Small intestine (tissue), 7 donors: ENCODE measurements at regions not wholly inside any gene's neighbourhood (a gene's known extent, or its start where the extent isn't known, plus 50 kb on each side); places are given as distances from the start of the nearest gene placed in this dataset.

Experiments used
- DNase-seq, 2 donors: peaks; one replicate each; pipeline versions ENCODE4 v3.0.0 to v3.0.0-alpha.2; 2013
- FAIRE-seq: peaks from 2 replicates; lab custom pipeline; 2012; peaks lifted over from hg19 to GRCh38; lab: Jason Lieb, UNC
- H3K27ac ChIP-seq, 3 donors: one replicate each; pipeline ENCODE4 v1.5.1; 2013; ENCODE audit warnings: low read length in 2 of 3, mild to moderate bottlenecking in 2 of 3, control low read depth in 1 of 3, inconsistent platforms in 1 of 3, low read depth in 1 of 3, moderate library complexity in 1 of 3
- H3K27me3 ChIP-seq, 3 donors: one replicate each; pipeline ENCODE4 v1.6.1; 2013; ENCODE audit warnings: low read length in 3 of 3, inconsistent platforms in 1 of 3; ENCODE audit not compliant: control insufficient read depth in 3 of 3, insufficient read depth in 3 of 3
- H3K36me3 ChIP-seq, 3 donors: one replicate each; pipeline ENCODE4 v1.6.1; 2013; ENCODE audit warnings: low read length in 3 of 3, inconsistent platforms in 1 of 3, low read depth in 1 of 3, mild to moderate bottlenecking in 1 of 3, moderate library complexity in 1 of 3; ENCODE audit not compliant: control insufficient read depth in 3 of 3, insufficient read depth in 2 of 3
- H3K4me1 ChIP-seq, 3 donors: one replicate each; pipeline ENCODE4 v1.6.1; 2013; ENCODE audit warnings: low read length in 2 of 3, inconsistent platforms in 1 of 3, low read depth in 1 of 3, mild to moderate bottlenecking in 1 of 3, moderate library complexity in 1 of 3; ENCODE audit not compliant: control insufficient read depth in 3 of 3, insufficient read depth in 2 of 3
- H3K4me3 ChIP-seq, 3 donors: one replicate each; pipeline ENCODE4 v1.5.1; 2013; ENCODE audit warnings: low read length in 3 of 3, control low read depth in 1 of 3, inconsistent platforms in 1 of 3, low read depth in 1 of 3, mild to moderate bottlenecking in 1 of 3, moderate library complexity in 1 of 3
- H3K9me3 ChIP-seq, 2 donors: one replicate each; pipeline ENCODE4 v1.6.1; 2013; ENCODE audit warnings: low read depth in 1 of 2, low read length in 1 of 2; ENCODE audit not compliant: control insufficient read depth in 2 of 2, insufficient read depth in 1 of 2
- WGBS, 3 donors: extraction: QIAGEN DNeasy Blood & Tissue Kit; methylation state at CpG; one replicate each; pipeline ENCODE4 v1.1.7; 2013; 5-methylcytosine and 5-hydroxymethylcytosine counted together
- donor health status: healthy with polysubstance abuse.
- donor health status: control.
- donor health status: control.
- donor health status: Bipolar disorder and iron deficiency.
- donor health status: healthy.

DNA sequence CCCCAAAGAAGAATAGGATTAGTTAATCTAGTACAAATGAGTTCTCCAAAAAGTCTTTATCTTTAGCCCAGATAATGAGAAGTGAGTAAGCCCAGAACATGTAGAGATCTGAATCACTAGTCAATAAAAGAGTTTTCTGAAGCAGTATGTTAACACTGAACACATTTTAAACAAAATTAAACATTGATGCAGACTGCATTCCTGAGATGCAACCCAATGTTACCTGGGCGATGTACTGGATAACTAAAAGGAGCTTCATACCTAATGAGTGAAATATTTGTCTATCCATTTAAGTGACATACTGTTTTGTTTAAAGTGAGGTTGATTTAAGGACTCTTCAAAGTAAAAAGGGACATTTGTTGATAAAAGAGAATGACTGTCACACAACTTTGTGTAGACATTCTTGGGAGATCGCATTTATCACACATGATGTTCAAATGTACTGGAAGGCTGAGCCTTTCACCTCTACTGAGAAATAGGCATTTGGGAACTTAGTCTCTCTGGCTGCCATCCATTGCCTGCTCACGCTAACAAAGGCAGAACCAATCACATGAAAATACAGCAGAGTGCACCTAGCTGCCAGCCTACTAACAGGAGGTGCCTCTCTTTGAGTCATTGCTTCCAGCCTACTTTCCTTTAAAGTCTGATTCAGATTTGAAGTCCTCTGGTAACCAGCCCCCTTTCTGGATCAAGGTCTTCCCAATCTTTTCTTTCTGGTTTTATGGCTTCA is 287.7 kb downstream of the BTG1 start:
- Histone ChIP-seq H3K27ac (no peak overlapping the region), H3K27me3 (no peaks in the 10 kb centered on the region), H3K9me3 (no peaks in the 10 kb centered on the region), H3K36me3 (no peaks in the 10 kb centered on the region), H3K4me1 (no peaks in the 10 kb centered on the region), H3K4me3 (no peak overlapping the region)
- FAIRE-seq (no peak), DNase-seq (no peak)
- WGBS, 3 donors: 94 to 97% (median 97%) methylated on average over 3 of the region's 3 CpGs

GRCh38 chr12:91854725-91855124 is 290.9 kb downstream of the BTG1 start:
- no peaks in the 10 kb centered on the region for H3K36me3 ChIP-seq

GRCh38 chr12:91853350-91854127 is 292.1 kb downstream of the BTG1 start:
- FAIRE-seq (no peak), DNase-seq (no peak)
- no peaks in the 10 kb centered on the region for H3K27me3 ChIP-seq
- no peak overlapping the region for H3K4me3 ChIP-seq
- no peaks in the 10 kb centered on the region for H3K9me3 ChIP-seq
- WGBS, 3 donors: 79 to 81% (median 81%) methylated on average over 5 of the region's 5 CpGs
- peak overlapping the region in 1 of 3 donors; percentile 16 for H3K27ac ChIP-seq
- no peaks in the 10 kb centered on the region for H3K36me3 ChIP-seq
- no peaks in the 10 kb centered on the region for H3K4me1 ChIP-seq

More at GRCh38 chr12:91854725-91855124, 290.9 kb downstream of the BTG1 start:
- Histone ChIP-seq H3K27me3 (no peaks in the 10 kb centered on the region), H3K4me3 (no peak overlapping the region), H3K4me1 (no peaks in the 10 kb centered on the region), H3K9me3 (no peaks in the 10 kb centered on the region), H3K27ac (no peak overlapping the region)
- no peak for DNase-seq
- WGBS, 3 donors: 0 to 13% (median 3%) methylated on average over 1 of the region's 1 CpG
- no peak for FAIRE-seq

DNA sequence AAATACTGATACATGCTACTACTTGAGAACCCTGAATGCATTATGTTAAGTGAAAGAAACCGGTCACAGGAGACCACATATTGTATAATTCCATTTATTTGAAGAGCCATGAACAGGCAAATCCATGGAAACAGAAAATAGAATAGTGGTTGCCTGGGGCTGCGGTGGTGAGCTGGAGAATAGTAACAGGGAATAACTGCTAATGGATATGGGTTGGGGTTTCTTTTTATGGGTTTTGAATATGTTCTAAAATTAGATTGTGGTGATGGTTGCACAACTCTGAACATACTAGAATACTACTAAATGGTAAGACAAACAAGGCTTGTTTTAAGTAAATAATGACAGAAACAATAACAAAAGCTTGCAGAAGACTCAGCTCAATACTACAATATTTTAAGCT is 293.0 kb downstream of the BTG1 start:
- Histone ChIP-seq H3K36me3 (no peaks in the 10 kb centered on the region), H3K4me3 (no peak overlapping the region), H3K4me1 (no peaks in the 10 kb centered on the region), H3K27me3 (no peaks in the 10 kb centered on the region), H3K27ac (no peak overlapping the region), H3K9me3 (no peaks in the 10 kb centered on the region)
- WGBS, 3 donors: 78 to 91% (median 82%) methylated on average over 2 of the region's 2 CpGs
- no peak for DNase-seq
- no peak for FAIRE-seq

DNA sequence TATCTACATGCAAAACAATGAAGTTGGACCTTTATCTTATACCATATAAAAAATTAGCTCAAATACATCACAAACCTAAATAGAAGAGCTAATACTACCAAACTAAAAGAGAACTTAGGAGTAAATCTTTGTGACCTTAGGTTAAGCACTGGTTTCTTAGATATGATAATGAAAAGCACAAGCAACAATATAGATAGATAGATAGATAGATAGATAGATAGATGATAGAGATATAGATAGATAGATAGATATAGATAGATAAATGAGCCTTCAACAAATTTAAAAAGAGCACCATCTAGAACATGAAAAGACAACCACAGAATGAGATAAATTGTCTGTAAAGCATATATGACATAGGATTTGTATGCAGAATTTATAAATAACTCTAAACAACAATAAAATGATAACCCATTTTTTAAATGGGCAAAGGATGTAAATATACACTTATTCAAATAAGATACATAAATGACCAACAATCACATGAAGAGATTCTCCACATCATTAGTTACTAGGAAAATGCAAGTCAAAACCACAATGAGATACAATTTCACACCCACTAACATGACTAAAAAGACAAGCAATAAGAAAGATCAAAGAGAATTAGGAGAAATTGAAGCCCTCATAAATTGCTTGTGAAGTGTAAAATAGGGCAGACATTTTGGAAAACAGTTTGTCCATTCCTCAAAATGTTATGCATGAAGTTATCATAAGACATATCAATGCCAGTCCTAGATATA is 293.7 kb downstream of the BTG1 start:
- no peak overlapping the region for H3K27ac ChIP-seq
- no peaks in the 10 kb centered on the region for H3K4me1 ChIP-seq
- H3K36me3 ChIP-seq: no peaks in the 10 kb centered on the region
- FAIRE-seq: peak; percentile 44
- H3K27me3 ChIP-seq: no peaks in the 10 kb centered on the region
- no peak overlapping the region for H3K4me3 ChIP-seq
- H3K9me3 ChIP-seq: no peaks in the 10 kb centered on the region
- DNase-seq: no peak

DNA sequence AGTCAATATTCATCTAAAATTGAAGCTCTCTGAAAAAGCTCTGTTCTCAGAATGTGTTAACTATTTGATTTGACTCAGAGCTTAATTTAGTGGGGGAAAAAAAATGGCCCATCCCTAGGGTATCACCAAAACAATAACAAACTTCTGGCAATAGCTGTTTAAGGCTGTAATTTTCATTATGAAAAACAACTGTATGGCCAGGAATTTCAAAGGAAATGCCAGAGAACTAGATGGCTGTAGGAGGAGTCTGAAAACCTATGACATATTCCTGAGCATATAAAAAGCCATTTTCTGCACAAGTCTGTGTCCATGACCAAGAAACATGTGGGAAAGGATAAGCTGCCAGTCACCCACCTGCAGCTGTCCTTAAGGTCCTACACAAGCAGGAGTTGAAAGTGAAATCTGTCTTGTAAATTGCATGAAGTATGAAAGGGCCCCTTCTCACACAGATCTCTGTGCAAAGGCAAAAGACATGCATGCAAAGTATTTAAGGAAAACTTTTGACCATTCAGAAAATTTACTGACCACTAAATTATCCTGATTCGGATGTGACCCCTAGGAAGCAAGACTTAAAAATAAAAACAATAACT is 299.1 kb downstream of the BTG1 start:
- Histone ChIP-seq H3K27me3 (no peaks in the 10 kb centered on the region), H3K27ac (no peak overlapping the region), H3K4me1 (no peaks in the 10 kb centered on the region), H3K9me3 (peaks cover 0 to 8% of the 10 kb centered on the region in 2 donors), H3K4me3 (no peak overlapping the region), H3K36me3 (no peaks in the 10 kb centered on the region)
- DNase-seq: no peak
- WGBS, 3 donors: 87 to 93% (median 89%) methylated on average over 1 of the region's 1 CpG
- no peak for FAIRE-seq

- H3K9me3 ChIP-seq: peaks cover 0 to 12% of the 10 kb centered on the region in 2 donors
- no peak overlapping the region for H3K4me3 ChIP-seq
- no peak overlapping the region for H3K27ac ChIP-seq
- no peaks in the 10 kb centered on the region for H3K36me3 ChIP-seq
- FAIRE-seq (no peak), DNase-seq (no peak)
- H3K27me3 ChIP-seq: no peaks in the 10 kb centered on the region
- 88 to 94% (median 91%) methylated on average over 1 of the region's 1 CpG for WGBS, 3 donors
- H3K4me1 ChIP-seq: no peaks in the 10 kb centered on the region
Observed at GRCh38 chr12:91845365-91845764, 300.3 kb downstream of the BTG1 start.

DNA sequence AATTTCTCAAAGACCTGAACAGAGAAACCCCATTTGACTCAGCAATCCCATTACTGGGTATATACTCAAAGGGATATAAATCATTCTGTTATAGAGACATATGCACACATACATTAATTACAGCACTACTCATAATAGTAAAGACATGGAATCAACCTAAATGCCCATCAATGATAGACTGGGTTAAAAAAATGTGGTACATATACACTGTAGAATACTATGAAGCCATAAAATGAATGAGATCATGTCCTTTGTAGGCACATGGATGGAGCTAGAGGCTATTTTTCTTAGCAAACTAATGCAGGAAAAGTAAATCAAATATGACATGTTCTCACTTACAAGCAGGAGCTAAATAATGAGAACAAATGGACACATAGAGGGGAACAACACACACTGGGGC is 303.8 kb downstream of the BTG1 start:
- Histone ChIP-seq H3K36me3 (no peaks in the 10 kb centered on the region), H3K4me3 (no peak overlapping the region), H3K27ac (no peak overlapping the region), H3K4me1 (no peaks in the 10 kb centered on the region), H3K27me3 (no peaks in the 10 kb centered on the region), H3K9me3 (peaks cover 0 to 12% of the 10 kb centered on the region in 2 donors)
- no peak for DNase-seq
- FAIRE-seq: no peak
